ENCODE measurements at regions not wholly inside any gene's neighbourhood (a gene's known extent, or its start where the extent isn't known, plus 50 kb on each side); places are given as distances from the start of the nearest gene placed in this dataset.

DNA sequence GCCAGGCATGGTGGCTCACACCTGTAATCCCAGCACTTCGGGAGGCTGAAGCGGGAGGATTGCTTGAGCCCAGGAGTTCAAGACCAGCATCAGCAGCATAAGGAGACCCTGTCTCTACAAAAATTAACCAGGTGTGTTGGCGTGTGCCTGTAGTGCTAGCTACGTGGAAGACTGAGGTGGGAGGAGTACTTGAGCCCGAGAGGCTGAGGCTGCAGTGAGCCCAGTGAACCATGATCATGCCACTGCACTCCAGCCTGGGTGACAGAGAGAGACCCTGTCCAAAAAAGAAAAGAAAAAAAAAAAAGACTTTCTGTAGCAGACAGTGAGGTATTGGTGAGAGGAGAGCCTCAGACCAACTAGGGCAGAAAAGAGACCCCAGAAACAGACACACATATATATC, 263.8 kb downstream of the XXYLT1 start:
- TF ChIP-seq, protein P1, sequence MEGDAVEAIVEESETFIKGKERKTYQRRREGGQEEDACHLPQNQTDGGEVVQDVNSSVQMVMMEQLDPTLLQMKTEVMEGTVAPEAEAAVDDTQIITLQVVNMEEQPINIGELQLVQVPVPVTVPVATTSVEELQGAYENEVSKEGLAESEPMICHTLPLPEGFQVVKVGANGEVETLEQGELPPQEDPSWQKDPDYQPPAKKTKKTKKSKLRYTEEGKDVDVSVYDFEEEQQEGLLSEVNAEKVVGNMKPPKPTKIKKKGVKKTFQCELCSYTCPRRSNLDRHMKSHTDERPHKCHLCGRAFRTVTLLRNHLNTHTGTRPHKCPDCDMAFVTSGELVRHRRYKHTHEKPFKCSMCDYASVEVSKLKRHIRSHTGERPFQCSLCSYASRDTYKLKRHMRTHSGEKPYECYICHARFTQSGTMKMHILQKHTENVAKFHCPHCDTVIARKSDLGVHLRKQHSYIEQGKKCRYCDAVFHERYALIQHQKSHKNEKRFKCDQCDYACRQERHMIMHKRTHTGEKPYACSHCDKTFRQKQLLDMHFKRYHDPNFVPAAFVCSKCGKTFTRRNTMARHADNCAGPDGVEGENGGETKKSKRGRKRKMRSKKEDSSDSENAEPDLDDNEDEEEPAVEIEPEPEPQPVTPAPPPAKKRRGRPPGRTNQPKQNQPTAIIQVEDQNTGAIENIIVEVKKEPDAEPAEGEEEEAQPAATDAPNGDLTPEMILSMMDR (IDR thresholded peaks at IDR 0.05; ENCODE audit: low read length) = no peak
- TF ChIP-seq EZH2phosphoT487 (IDR thresholded peaks at IDR 0.05; ENCODE audit: low read length) = no peak

Measured in MM.1S (cell line).